Kidney (tissue), 13 donors: ENCODE measurements at regions not wholly inside any gene's neighbourhood (a gene's known extent, or its start where the extent isn't known, plus 50 kb on each side); places are given as distances from the start of the nearest gene placed in this dataset.

Source experiments
- DNase-seq, 5 donors: peaks; one replicate each; pipeline ENCODE4 v3.0.0-alpha.2; 2013 to 2020
- FAIRE-seq: peaks from 2 replicates; lab custom pipeline; 2012; peaks lifted over from hg19 to GRCh38; lab: Jason Lieb, UNC
- H3K27ac ChIP-seq, 2 donors: one replicate each; pipeline ENCODE4 v1.7.0; 2013; ENCODE audit warnings: low read depth in 2 of 2, low read length in 2 of 2, inconsistent platforms in 1 of 2
- H3K27me3 ChIP-seq: one replicate; pipeline ENCODE4 v1.7.1; 2013; ENCODE audit warnings: low read length, inconsistent platforms; ENCODE audit not compliant: control insufficient read depth, insufficient read depth
- H3K36me3 ChIP-seq, 3 donors: one replicate each; pipeline versions ENCODE4 v1.7.0 to v1.7.1; 2013; ENCODE audit warnings: low read length in 3 of 3, control low read depth in 1 of 3, inconsistent platforms in 1 of 3; ENCODE audit not compliant: insufficient read depth in 3 of 3, control insufficient read depth in 2 of 3
- H3K4me1 ChIP-seq, 3 donors: one replicate each; pipeline versions ENCODE4 v1.7.0 to v1.7.1; 2013; ENCODE audit warnings: low read length in 3 of 3, inconsistent platforms in 1 of 3, low read depth in 1 of 3; ENCODE audit not compliant: control insufficient read depth in 2 of 3, insufficient read depth in 2 of 3
- H3K4me3 ChIP-seq, 3 donors: one replicate each; pipeline versions ENCODE4 v1.7.0 to v1.8.1; 2013; ENCODE audit warnings: low read length in 3 of 3, control low read depth in 1 of 3, inconsistent platforms in 1 of 3
- H3K9ac ChIP-seq, 3 donors: one replicate each; pipeline versions ENCODE4 v1.7.0 to v1.7.1; 2013; ENCODE audit warnings: low read length in 3 of 3, control low read depth in 1 of 3, inconsistent platforms in 1 of 3
- H3K9me3 ChIP-seq, 3 donors: one replicate each; pipeline versions ENCODE4 v1.7.0 to v1.7.1; 2013; ENCODE audit warnings: low read length in 3 of 3, control low read depth in 1 of 3, inconsistent platforms in 1 of 3; ENCODE audit not compliant: control insufficient read depth in 2 of 3, insufficient read depth in 1 of 3
- intact Hi-C: fragments of 100-400 bp; cut with DNase I; formaldehyde crosslinking; loops from one replicate; pipeline ENCODE4 v1.11.1; 2022
- TF ChIP-seq, protein P1 (sequence below): IDR thresholded peaks from 3 replicates; pipeline ENCODE4 v1.5.1; 2012; ENCODE audit warnings: mild to moderate bottlenecking, moderate library complexity, borderline replicate concordance; ENCODE audit not compliant: insufficient read depth; ENCODE audit errors: extremely low read depth
- donor health status: control.
- donor health status: control.
- donor health status: control.
- donor health status: control.
- donor health status: control.
- donor health status: DM: yes; HTN: yes; CAD: no.
- donor health status: Normal renal cell carcinoma (clear cell type).

GRCh38 chrX:20500171-20500865 lies 233.6 kb upstream of the RPS6KA3 start:
- no peak for FAIRE-seq
- intact Hi-C loops: no loop called here
- H3K4me3 ChIP-seq: no peak overlapping the region
- no peaks in the 10 kb centered on the region for H3K36me3 ChIP-seq
- H3K9ac ChIP-seq: no peak overlapping the region
- H3K27me3 ChIP-seq: peaks cover 7% of the 10 kb centered on the region
- no peak overlapping the region for H3K27ac ChIP-seq
- no peak for DNase-seq
- TF ChIP-seq, protein P1, sequence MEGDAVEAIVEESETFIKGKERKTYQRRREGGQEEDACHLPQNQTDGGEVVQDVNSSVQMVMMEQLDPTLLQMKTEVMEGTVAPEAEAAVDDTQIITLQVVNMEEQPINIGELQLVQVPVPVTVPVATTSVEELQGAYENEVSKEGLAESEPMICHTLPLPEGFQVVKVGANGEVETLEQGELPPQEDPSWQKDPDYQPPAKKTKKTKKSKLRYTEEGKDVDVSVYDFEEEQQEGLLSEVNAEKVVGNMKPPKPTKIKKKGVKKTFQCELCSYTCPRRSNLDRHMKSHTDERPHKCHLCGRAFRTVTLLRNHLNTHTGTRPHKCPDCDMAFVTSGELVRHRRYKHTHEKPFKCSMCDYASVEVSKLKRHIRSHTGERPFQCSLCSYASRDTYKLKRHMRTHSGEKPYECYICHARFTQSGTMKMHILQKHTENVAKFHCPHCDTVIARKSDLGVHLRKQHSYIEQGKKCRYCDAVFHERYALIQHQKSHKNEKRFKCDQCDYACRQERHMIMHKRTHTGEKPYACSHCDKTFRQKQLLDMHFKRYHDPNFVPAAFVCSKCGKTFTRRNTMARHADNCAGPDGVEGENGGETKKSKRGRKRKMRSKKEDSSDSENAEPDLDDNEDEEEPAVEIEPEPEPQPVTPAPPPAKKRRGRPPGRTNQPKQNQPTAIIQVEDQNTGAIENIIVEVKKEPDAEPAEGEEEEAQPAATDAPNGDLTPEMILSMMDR: no peak
- no peaks in the 10 kb centered on the region for H3K9me3 ChIP-seq
- no peaks in the 10 kb centered on the region for H3K4me1 ChIP-seq

DNA sequence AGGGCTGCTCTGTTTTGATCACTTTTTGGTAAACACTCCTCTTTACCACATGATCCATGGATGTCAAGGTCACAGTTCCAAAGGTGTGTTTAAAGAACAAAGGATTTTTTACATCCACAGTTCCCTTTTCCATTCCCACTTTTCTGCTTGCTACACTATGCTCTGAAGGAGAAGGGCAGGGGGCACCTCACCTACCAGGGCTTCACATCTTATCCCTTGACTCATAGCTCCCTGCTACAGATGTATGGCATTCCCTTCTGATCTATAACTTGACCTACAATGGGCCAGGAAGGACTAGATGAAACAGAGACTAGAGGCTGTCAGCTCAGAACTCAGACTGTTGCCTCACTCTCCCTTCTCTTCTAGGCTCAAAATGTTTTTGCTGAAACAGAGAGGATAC lies 233.1 kb upstream of the RPS6KA3 start:
- H3K27ac ChIP-seq: no peak overlapping the region
- H3K36me3 ChIP-seq: no peaks in the 10 kb centered on the region
- H3K9me3 ChIP-seq: no peaks in the 10 kb centered on the region
- TF ChIP-seq, protein P1: no peak
- DNase-seq: no peak
- no peaks in the 10 kb centered on the region for H3K4me1 ChIP-seq
- no peak overlapping the region for H3K9ac ChIP-seq
- FAIRE-seq: no peak
- H3K4me3 ChIP-seq: no peak overlapping the region
- peaks cover 7% of the 10 kb centered on the region for H3K27me3 ChIP-seq
- intact Hi-C loops: no loop called here

DNA sequence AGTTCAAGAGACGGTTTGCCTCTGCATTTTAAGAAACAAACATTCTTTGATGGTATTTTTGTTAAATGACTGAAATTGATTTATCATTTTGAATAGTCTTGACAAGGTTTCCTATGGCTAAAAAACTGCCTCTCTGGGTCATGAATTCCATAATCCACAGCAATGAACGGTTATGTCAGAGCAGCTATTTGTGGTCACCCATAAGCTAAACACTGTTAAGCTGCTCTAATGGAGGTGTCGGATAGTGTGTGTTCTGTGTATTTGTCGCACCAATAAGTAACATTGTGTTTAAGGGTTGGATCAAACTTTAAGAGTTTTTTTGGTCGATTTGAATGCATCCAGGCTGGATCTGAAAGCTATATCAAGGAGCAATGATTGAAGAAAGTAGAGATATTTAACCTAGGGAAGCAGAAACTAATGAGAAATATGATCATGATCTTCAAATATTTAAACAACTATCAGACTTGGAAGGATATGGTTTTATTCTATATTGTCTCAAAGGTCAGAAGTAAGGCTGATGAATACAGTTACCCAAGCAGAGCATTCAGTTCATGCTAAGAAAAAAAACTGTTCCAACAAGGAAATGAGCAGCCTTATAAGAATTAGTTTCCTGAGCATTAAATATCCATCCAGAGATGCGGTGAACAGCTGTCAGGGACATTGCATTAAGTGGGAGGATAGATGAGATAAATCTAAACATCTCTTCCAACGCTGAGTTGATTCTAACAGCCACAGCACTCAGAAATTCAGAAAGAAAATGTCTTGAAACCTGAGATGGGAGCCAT lies 232.3 kb upstream of the RPS6KA3 start:
- H3K36me3 ChIP-seq: no peaks in the 10 kb centered on the region
- FAIRE-seq (no peak), DNase-seq (peak in 2 of 5 donors; percentile 8 to 16)
- TF ChIP-seq, protein P1: no peak
- H3K4me1 ChIP-seq: no peaks in the 10 kb centered on the region
- intact Hi-C loops: no loop called here
- H3K9me3 ChIP-seq: no peaks in the 10 kb centered on the region
- H3K27ac ChIP-seq: no peak overlapping the region
- no peak overlapping the region for H3K9ac ChIP-seq
- peaks cover 5% of the 10 kb centered on the region for H3K27me3 ChIP-seq
- no peak overlapping the region for H3K4me3 ChIP-seq
